Tongue (tissue), 1 donor: ENCODE measurements at regions not wholly inside any gene's neighbourhood (a gene's known extent, or its start where the extent isn't known, plus 50 kb on each side); places are given as distances from the start of the nearest gene placed in this dataset.
"Not testable (repeated sequence)": the region's sequence is repeated elsewhere in the genome, so short reads cannot be mapped to it uniquely, and the experiment has no call there.

Source experiments
- DNase-seq: peaks from one replicate; pipeline ENCODE4 v3.0.0-alpha.2; 2015

DNA sequence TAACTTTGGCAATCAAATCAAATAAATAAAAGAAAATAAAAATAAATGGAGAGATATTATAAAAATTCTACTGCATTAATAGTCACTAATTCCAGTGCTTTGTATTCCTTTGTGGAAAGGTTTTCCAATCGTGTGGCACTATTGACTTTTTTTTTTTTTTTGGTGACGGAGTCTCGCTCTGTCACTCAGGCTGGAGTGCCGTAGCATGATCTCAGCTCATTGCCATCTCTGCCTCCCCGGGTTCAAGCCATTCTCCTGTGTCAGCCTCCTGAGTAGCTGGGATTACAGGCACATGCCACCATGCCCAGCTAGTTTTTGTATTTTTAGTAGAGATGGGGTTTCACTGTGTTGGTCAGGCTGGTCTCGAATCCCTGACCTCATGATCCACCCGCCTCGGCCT lies 122.3 kb downstream of the HS3ST3B1 start:
- DNase-seq, result not testable (repeated sequence)

- no peak for DNase-seq
Measured at GRCh38 chr17:14417336-14417735, 116.5 kb downstream of the HS3ST3B1 start.

DNA sequence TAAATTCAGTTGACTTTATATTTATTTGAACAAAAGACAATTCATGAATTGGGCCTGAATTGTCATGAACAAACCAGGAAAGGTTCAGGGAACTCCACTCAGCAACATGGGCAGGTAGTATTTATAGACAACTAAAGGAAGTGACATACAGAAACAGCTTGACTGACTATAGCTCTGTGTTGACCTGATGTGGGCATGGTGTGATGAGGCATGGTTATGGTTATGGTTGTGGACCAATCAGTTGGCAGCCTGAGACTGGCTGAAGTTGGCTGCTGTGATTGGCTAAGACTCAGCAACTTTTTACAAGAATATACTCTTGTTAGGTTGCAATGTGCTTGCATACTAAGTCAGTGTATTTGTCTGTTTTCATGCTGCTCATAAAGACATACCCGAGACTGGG lies 108.4 kb downstream of the HS3ST3B1 start:
- no peak for DNase-seq

- DNase-seq, result no peak
Measured at GRCh38 chr17:14407541-14407940, 106.7 kb downstream of the HS3ST3B1 start.

DNA sequence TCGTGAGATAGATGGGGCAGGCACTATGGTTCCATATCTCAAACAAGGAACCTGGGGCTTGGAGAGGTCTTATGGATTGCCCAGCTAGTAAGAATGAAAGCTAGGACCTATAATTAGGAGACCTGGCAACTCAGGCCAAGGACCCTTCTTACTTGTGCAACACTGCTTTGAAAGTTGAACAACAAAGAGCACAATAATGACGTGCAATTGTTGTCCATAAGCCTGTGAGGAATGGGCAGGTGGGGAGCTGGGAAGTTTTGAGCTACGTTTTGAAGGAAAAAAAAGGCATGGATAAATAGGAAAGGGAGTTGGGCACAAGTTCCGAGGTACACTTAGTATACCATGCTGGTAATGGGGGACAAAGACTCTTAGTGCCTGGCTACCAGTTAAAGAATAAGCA lies 104.3 kb downstream of the HS3ST3B1 start:
- no peak for DNase-seq
